Gastroesophageal sphincter (tissue), 3 donors: ENCODE measurements at regions not wholly inside any gene's neighbourhood (a gene's known extent, or its start where the extent isn't known, plus 50 kb on each side); places are given as distances from the start of the nearest gene placed in this dataset.

Source experiments
- CTCF ChIP-seq, 4 experiments: fragments of 200-600 bp in 2 of 4; fragments of 450-650 bp in 2 of 4; sonication (generic) in 1 of 4; IDR thresholded peaks; one replicate each; pipeline ENCODE4 v1.5.1; 2017 to 2019; ENCODE audit warnings: antibody characterized with exemption in 4 of 4, mild to moderate bottlenecking in 2 of 4, moderate library complexity in 2 of 4
- EP300 ChIP-seq: sonication (generic); formaldehyde crosslinking; IDR thresholded peaks from one replicate; pipeline ENCODE4 v1.6.1; 2017; ENCODE audit warnings: antibody characterized with exemption, mild to moderate bottlenecking
- POLR2A ChIP-seq, 2 donors: fragments of 450-650 bp; IDR thresholded peaks; one replicate each; pipeline ENCODE4 v1.6.1; 2017; ENCODE audit warnings: antibody characterized with exemption in 2 of 2, mild to moderate bottlenecking in 2 of 2, moderate library complexity in 1 of 2
- POLR2AphosphoS5 ChIP-seq: sonication (generic); formaldehyde crosslinking; IDR thresholded peaks from one replicate; pipeline ENCODE4 v1.6.1; 2017; ENCODE audit warnings: antibody characterized with exemption

GRCh38 chr2:195299600-195299999, 357.4 kb upstream of the SLC39A10 start:
- TF ChIP-seq POLR2A (IDR thresholded peaks at IDR 0.05) (no peak), CTCF (IDR thresholded peaks at IDR 0.05) (no peak), EP300 (no peak), POLR2AphosphoS5 (no peak)
